ENCODE measurements at regions not wholly inside any gene's neighbourhood (a gene's known extent, or its start where the extent isn't known, plus 50 kb on each side); places are given as distances from the start of the nearest gene placed in this dataset.
"Not testable (repeated sequence)": the region's sequence is repeated elsewhere in the genome, so short reads cannot be mapped to it uniquely, and the experiment has no call there.

DNA sequence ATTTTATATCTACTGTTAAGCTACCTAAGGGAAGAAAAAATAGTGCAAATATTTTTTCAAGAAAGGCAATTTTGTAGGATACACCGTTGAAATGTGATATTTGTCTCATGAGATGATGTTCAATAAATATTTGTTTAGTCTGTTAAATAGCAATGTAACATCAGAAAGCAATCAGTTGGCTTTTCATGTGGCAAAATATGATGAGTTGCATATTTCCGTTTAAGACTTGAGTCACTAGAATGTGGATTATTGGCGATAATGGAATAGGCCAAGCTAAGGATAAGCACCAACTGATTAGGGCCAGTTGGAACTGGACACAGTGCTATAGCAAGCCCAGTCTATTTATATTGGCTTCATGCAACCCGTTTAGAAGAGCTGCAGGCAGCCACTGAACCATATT lies 250.4 kb upstream of the SLC16A7 start:
- Histone ChIP-seq H3K27ac (ENCODE audit: low read depth, low read length) (no peak overlapping the region), H3K4me3 (ENCODE audit: low read depth in 1 of 2, low read length in 2 of 2) (no peak overlapping the region), H3K27me3 (ENCODE audit: control insufficient read depth in 1 of 2, insufficient read depth in 2 of 2, low read length in 2 of 2) (no peaks in the 10 kb centered on the region), H3K36me3 (ENCODE audit: insufficient read depth, low read length) (no peaks in the 10 kb centered on the region), H3K4me1 (ENCODE audit: insufficient read depth, low read length) (no peaks in the 10 kb centered on the region), H3K9ac (ENCODE audit: low read length) (no peak overlapping the region), H3K9me3 (ENCODE audit: low read length) (no peaks in the 10 kb centered on the region)

DNA sequence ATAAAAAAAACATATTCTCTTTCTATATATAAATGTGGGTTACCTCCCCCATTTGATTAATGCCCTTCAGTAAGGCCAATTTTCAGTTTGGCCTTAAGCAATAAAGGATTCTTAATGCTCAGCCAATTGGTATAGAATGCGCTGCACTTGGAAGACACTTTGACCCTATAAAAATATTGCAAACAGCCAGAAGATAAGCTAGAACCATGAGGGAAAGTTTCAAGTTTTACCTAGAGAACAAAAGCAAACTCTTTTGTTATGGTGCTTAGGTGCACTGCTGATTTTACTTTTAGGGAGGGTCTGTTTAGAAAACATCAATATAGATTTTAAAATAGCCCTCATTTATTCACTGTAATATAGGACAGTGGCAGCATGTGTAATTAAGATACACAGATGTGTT lies 251.6 kb upstream of the SLC16A7 start:
- H3K4me3 ChIP-seq (ENCODE audit: low read depth in 1 of 2, low read length in 2 of 2): no peak overlapping the region
- no peak overlapping the region for H3K27ac ChIP-seq (ENCODE audit: low read depth, low read length)
- no peak overlapping the region for H3K9ac ChIP-seq (ENCODE audit: low read length)
- H3K27me3 ChIP-seq (ENCODE audit: control insufficient read depth in 1 of 2, insufficient read depth in 2 of 2, low read length in 2 of 2): no peaks in the 10 kb centered on the region
- no peaks in the 10 kb centered on the region for H3K4me1 ChIP-seq (ENCODE audit: insufficient read depth, low read length)
- H3K9me3 ChIP-seq (ENCODE audit: low read length): no peaks in the 10 kb centered on the region
- H3K36me3 ChIP-seq (ENCODE audit: insufficient read depth, low read length): no peaks in the 10 kb centered on the region

DNA sequence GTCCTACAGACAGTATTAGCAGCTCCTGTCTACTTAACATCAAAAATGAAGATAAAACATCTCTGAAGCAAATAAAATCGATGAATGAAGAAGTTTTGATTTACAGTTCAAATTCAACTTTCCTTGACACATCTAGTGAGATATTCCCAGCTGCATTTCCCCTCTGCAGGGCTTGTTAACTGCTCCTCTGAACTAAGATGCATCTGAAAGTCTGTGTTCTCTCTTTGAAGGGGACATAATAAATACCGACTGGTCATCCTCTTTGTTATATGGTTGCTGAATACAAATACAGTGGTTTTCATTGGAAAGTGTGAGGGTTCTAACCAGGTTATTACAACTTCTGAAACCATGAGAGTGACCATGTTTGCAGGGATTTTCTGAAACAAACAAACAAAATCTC lies 266.4 kb upstream of the SLC16A7 start:
- Histone ChIP-seq H3K9ac (ENCODE audit: low read length) (no peak overlapping the region), H3K27ac (ENCODE audit: low read depth, low read length) (no peak overlapping the region), H3K36me3 (ENCODE audit: insufficient read depth, low read length) (no peaks in the 10 kb centered on the region), H3K4me1 (ENCODE audit: insufficient read depth, low read length) (no peaks in the 10 kb centered on the region), H3K27me3 (ENCODE audit: control insufficient read depth in 1 of 2, insufficient read depth in 2 of 2, low read length in 2 of 2) (no peaks in the 10 kb centered on the region), H3K9me3 (ENCODE audit: low read length) (no peaks in the 10 kb centered on the region), H3K4me3 (ENCODE audit: low read depth in 1 of 2, low read length in 2 of 2) (no peak overlapping the region)

DNA sequence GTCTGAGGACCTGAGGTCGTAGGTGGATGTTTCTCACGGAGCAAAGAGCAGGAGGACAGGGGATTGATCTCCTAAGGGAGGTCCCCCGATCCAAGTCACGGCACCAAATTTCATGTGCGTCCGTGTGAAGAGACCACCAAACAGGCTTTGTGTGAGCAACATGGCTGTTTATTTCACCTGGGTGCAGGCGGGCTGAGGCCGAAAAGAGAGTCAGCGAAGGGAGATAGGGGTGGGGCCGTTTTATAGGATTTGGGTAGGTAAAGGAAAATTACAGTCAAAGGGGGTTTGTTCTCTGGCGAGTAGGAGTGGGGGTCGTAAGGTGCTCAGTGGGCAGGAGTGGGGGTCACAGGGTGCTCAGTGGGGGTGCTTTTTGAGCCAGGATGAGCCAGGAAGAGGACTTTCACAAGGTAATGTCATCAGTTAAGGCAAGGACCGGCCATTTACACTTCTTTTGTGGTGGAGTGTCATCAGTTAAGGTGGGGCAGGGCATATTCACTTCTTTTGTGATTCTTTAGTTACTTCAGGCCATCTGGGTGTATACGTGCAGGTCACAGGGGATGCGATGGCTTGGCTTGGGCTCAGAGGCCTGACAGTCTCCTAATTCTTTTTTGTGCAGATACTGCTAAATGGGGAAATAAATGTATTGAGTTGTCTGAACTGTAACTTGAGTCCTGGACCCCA lies 267.3 kb upstream of the SLC16A7 start:
- H3K4me3 ChIP-seq (ENCODE audit: low read depth in 1 of 2, low read length in 2 of 2); H3K4me1 ChIP-seq (ENCODE audit: insufficient read depth, low read length); H3K27me3 ChIP-seq (ENCODE audit: control insufficient read depth in 1 of 2, insufficient read depth in 2 of 2, low read length in 2 of 2); H3K27ac ChIP-seq (ENCODE audit: low read depth, low read length); H3K9ac ChIP-seq (ENCODE audit: low read length); H3K9me3 ChIP-seq (ENCODE audit: low read length); H3K36me3 ChIP-seq (ENCODE audit: insufficient read depth, low read length): not testable (repeated sequence)

DNA sequence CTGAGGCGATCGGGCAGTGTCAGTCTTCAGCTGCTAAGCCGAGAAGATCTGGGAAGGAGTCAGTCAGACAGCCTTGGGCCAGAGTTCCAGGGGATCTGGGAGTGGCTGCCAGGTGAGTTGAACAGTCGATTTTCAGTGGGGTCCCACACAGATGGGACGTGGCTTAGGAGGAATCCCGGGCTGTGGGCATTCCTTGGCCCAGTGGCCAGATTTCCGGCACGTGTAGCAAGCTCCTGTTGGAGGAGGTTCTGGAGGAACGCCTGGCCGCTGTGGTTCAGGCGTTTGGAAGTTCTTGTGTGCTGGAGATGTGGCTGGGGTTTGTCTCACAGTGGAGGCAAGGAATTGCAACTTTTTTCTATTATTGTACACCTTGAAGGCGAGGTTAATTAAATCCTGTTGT lies 269.4 kb upstream of the SLC16A7 start:
- H3K4me3 ChIP-seq (ENCODE audit: low read depth in 1 of 2, low read length in 2 of 2); H3K9ac ChIP-seq (ENCODE audit: low read length); H3K27ac ChIP-seq (ENCODE audit: low read depth, low read length); H3K4me1 ChIP-seq (ENCODE audit: insufficient read depth, low read length); H3K27me3 ChIP-seq (ENCODE audit: control insufficient read depth in 1 of 2, insufficient read depth in 2 of 2, low read length in 2 of 2); H3K36me3 ChIP-seq (ENCODE audit: insufficient read depth, low read length); H3K9me3 ChIP-seq (ENCODE audit: low read length): not testable (repeated sequence)

DNA sequence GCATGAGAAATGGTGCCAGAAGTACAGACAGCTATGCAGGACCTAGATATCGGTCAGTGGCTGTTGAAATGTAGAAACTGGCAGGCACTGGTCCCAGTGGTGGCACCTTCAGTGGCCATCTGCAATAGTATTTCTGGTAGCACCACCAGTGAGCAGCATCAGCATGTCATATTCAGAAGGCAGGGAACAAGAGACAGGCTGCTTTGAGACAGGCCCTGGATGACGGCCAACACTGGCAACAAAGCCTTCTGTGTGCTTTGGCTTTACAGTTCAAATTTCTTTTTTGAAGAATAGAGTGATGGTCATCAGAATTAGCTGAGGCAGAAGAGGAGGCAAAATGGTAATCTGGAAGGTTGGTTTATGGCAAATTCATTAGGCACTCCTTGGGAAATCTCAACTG lies 273.4 kb upstream of the SLC16A7 start:
- no peaks in the 10 kb centered on the region for H3K9me3 ChIP-seq (ENCODE audit: low read length)
- H3K4me3 ChIP-seq (ENCODE audit: low read depth in 1 of 2, low read length in 2 of 2): no peak overlapping the region
- no peaks in the 10 kb centered on the region for H3K36me3 ChIP-seq (ENCODE audit: insufficient read depth, low read length)
- no peaks in the 10 kb centered on the region for H3K27me3 ChIP-seq (ENCODE audit: control insufficient read depth in 1 of 2, insufficient read depth in 2 of 2, low read length in 2 of 2)
- no peaks in the 10 kb centered on the region for H3K4me1 ChIP-seq (ENCODE audit: insufficient read depth, low read length)
- H3K27ac ChIP-seq (ENCODE audit: low read depth, low read length): no peak overlapping the region
- no peak overlapping the region for H3K9ac ChIP-seq (ENCODE audit: low read length)

DNA sequence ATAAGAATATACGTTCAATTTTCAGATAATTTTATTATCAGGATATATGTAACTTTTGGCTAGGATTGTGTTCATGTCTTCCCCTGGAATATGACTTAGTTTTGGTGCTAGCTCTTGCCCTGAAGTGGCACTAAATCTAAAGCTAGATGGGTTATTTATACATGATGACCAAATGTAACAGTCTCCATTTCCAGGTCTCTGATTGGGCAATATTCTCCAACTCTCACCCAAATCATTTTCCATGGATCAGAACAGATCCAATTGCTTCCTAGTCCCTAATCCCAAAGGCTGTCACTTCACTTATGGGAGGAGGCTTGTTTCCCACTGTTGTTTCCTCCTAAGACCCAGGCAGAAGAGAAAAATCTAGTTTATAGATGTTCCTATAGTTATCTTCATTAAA lies 274.6 kb upstream of the SLC16A7 start:
- H3K9ac ChIP-seq (ENCODE audit: low read length): no peak overlapping the region
- no peaks in the 10 kb centered on the region for H3K27me3 ChIP-seq (ENCODE audit: control insufficient read depth in 1 of 2, insufficient read depth in 2 of 2, low read length in 2 of 2)
- no peak overlapping the region for H3K27ac ChIP-seq (ENCODE audit: low read depth, low read length)
- H3K36me3 ChIP-seq (ENCODE audit: insufficient read depth, low read length): no peaks in the 10 kb centered on the region
- no peak overlapping the region for H3K4me3 ChIP-seq (ENCODE audit: low read depth in 1 of 2, low read length in 2 of 2)
- no peaks in the 10 kb centered on the region for H3K9me3 ChIP-seq (ENCODE audit: low read length)
- H3K4me1 ChIP-seq (ENCODE audit: insufficient read depth, low read length): no peaks in the 10 kb centered on the region

DNA sequence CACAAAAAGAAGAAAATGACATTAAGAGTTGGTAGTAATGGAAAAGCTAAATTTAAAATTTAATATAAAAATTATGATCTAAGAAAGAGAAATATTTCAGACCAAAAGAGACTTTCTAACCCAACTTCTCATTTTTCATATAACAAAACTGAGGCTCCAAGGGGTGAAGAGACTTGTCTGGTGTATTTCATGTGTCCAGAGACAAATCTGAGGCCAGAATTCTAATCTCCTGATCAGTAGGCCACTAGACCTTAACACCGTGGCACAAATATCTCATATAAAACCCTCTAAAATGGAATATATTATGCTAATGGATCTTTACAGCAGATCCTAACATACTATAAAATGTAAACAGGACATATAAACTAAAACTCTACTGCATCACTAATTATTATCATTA lies 275.7 kb upstream of the SLC16A7 start:
- Histone ChIP-seq H3K4me3 (ENCODE audit: low read depth in 1 of 2, low read length in 2 of 2) (no peak overlapping the region), H3K9me3 (ENCODE audit: low read length) (no peaks in the 10 kb centered on the region), H3K4me1 (ENCODE audit: insufficient read depth, low read length) (no peaks in the 10 kb centered on the region), H3K9ac (ENCODE audit: low read length) (no peak overlapping the region), H3K27me3 (ENCODE audit: control insufficient read depth in 1 of 2, insufficient read depth in 2 of 2, low read length in 2 of 2) (no peaks in the 10 kb centered on the region), H3K27ac (ENCODE audit: low read depth, low read length) (no peak overlapping the region), H3K36me3 (ENCODE audit: insufficient read depth, low read length) (no peaks in the 10 kb centered on the region)

DNA sequence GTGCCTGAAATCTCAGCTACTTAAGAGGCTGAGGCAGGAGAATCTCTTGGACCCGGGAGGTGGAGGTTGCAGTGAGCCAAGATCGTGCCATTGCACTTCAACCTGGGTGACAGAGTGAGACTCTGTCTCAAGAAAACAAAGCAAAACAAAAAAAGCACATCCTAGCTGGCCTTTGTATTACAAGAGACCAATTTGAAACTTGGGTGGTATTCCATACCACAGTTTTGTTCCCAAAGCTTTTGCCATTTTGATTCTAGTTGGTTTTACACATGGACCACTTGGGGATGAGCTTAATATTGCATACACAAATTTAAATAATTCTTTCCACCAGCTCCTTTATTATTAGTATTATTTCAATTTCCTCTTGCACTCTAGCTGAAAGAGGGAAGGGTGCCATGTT lies 276.9 kb upstream of the SLC16A7 start:
- no peak overlapping the region for H3K4me3 ChIP-seq (ENCODE audit: low read depth in 1 of 2, low read length in 2 of 2)
- no peaks in the 10 kb centered on the region for H3K36me3 ChIP-seq (ENCODE audit: insufficient read depth, low read length)
- H3K9ac ChIP-seq (ENCODE audit: low read length): no peak overlapping the region
- H3K27me3 ChIP-seq (ENCODE audit: control insufficient read depth in 1 of 2, insufficient read depth in 2 of 2, low read length in 2 of 2): no peaks in the 10 kb centered on the region
- H3K27ac ChIP-seq (ENCODE audit: low read depth, low read length): no peak overlapping the region
- H3K9me3 ChIP-seq (ENCODE audit: low read length): no peaks in the 10 kb centered on the region
- no peaks in the 10 kb centered on the region for H3K4me1 ChIP-seq (ENCODE audit: insufficient read depth, low read length)

DNA sequence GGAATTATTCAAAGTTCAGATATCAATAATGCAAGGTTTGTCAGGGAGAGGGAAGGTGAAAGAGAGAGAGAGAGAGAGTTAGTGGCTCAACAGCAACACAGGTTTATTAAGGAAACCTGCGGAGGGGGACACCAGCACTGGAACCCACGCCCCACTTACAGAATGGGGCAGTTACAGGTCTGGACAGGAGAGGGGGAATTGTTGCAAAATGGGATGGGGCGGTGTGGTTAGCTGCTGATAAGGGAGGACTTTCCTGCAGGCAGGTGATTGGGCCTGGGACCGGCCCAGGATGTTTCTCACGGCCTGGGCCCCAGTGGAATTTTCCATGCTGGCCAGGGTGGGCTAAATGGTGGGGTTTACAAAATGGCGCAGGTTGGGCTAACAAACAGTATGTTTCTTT lies 278.2 kb upstream of the SLC16A7 start:
- Histone ChIP-seq H3K9me3 (ENCODE audit: low read length) (no peaks in the 10 kb centered on the region), H3K36me3 (ENCODE audit: insufficient read depth, low read length) (no peaks in the 10 kb centered on the region), H3K4me3 (ENCODE audit: low read depth in 1 of 2, low read length in 2 of 2) (no peak overlapping the region), H3K9ac (ENCODE audit: low read length) (no peak overlapping the region), H3K4me1 (ENCODE audit: insufficient read depth, low read length) (no peaks in the 10 kb centered on the region), H3K27me3 (ENCODE audit: control insufficient read depth in 1 of 2, insufficient read depth in 2 of 2, low read length in 2 of 2) (no peaks in the 10 kb centered on the region), H3K27ac (ENCODE audit: low read depth, low read length) (no peak overlapping the region)

DNA sequence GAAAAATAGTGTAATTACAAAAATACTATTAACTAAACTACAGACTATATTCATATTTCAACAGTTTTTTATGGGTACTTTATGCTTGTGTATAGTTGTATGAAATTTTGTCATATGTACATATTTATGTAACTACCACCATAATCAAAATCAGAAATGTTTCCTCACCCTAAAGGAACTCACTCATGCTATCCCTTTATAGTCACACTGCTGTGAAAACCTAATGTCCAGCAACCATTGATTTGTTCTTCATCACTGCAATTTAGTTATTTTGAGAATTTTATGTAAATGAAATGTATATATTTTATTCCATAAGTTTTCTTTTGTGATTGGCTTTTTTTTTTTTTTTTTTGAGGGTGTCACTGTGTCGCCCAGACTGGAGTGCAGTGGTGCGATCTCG lies 278.9 kb upstream of the SLC16A7 start:
- H3K4me1 ChIP-seq (ENCODE audit: insufficient read depth, low read length): no peaks in the 10 kb centered on the region
- no peaks in the 10 kb centered on the region for H3K36me3 ChIP-seq (ENCODE audit: insufficient read depth, low read length)
- H3K4me3 ChIP-seq (ENCODE audit: low read depth in 1 of 2, low read length in 2 of 2): no peak overlapping the region
- no peak overlapping the region for H3K27ac ChIP-seq (ENCODE audit: low read depth, low read length)
- no peaks in the 10 kb centered on the region for H3K9me3 ChIP-seq (ENCODE audit: low read length)
- no peaks in the 10 kb centered on the region for H3K27me3 ChIP-seq (ENCODE audit: control insufficient read depth in 1 of 2, insufficient read depth in 2 of 2, low read length in 2 of 2)
- no peak overlapping the region for H3K9ac ChIP-seq (ENCODE audit: low read length)

DNA sequence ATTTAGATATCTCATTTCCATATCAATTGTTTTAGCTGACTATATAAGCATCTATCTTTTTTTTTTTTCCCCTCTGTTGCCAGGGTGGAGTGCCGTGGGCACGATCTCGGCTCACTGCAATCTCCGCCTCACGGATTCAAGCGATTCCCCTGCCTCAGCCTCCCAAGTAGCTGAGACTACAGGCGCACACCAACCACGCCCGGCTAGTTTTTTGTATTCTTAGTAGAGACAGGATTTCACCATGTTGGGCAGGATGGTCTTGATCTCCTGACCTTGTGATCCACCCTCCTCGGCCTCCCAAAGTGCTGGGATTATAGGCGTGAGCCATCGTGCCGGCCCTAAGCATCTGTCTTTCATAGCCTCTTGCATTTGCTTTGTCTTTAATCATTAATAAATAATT lies 279.5 kb upstream of the SLC16A7 start:
- not testable (repeated sequence) for H3K27me3 ChIP-seq (ENCODE audit: control insufficient read depth in 1 of 2, insufficient read depth in 2 of 2, low read length in 2 of 2); H3K9me3 ChIP-seq (ENCODE audit: low read length); H3K27ac ChIP-seq (ENCODE audit: low read depth, low read length); H3K9ac ChIP-seq (ENCODE audit: low read length); H3K36me3 ChIP-seq (ENCODE audit: insufficient read depth, low read length); H3K4me3 ChIP-seq (ENCODE audit: low read depth in 1 of 2, low read length in 2 of 2); H3K4me1 ChIP-seq (ENCODE audit: insufficient read depth, low read length)

All from muscle layer of colon (tissue), 2 donors.